ENCODE measurements at regions not wholly inside any gene's neighbourhood (a gene's known extent, or its start where the extent isn't known, plus 50 kb on each side); places are given as distances from the start of the nearest gene placed in this dataset.

DNA sequence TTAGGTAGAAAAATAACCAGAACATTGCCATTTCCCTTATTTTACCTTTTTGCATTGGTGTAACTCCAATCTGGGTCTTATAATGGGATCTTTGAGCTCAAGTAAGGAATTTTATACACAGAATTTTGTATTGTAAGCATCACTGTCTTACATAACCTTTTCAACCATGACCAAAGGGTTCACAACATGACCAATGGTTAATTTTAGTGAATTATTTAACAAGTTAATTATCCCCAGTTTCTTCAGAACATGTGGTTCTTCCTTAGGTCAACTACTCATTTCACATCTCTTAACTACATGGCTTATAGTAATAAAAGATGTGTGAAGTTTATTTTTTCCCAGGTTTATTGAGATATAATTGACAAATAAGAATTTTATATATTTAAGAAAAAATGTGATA lies 74.2 kb upstream of the RHOBTB1 start:
- no peak for FAIRE-seq
- DNase-seq (ENCODE audit: low read depth, low spot score), result no peak
- no peaks in the 10 kb centered on the region for H3K9me3 ChIP-seq (ENCODE audit: control insufficient read depth, low read depth, low read length)
- TF ChIP-seq, protein P1, sequence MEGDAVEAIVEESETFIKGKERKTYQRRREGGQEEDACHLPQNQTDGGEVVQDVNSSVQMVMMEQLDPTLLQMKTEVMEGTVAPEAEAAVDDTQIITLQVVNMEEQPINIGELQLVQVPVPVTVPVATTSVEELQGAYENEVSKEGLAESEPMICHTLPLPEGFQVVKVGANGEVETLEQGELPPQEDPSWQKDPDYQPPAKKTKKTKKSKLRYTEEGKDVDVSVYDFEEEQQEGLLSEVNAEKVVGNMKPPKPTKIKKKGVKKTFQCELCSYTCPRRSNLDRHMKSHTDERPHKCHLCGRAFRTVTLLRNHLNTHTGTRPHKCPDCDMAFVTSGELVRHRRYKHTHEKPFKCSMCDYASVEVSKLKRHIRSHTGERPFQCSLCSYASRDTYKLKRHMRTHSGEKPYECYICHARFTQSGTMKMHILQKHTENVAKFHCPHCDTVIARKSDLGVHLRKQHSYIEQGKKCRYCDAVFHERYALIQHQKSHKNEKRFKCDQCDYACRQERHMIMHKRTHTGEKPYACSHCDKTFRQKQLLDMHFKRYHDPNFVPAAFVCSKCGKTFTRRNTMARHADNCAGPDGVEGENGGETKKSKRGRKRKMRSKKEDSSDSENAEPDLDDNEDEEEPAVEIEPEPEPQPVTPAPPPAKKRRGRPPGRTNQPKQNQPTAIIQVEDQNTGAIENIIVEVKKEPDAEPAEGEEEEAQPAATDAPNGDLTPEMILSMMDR (optimal IDR thresholded peaks at IDR 0.05 in 1 of 3, IDR thresholded peaks at IDR 0.05 in 1 of 3, conservative IDR thresholded peaks at IDR 0.05 in 1 of 3; ENCODE audit: extremely low read depth in 1 of 3, insufficient read depth in 2 of 3, low read length in 3 of 3), result no peak
- TF ChIP-seq EZH2 (IDR thresholded peaks at IDR 0.05; ENCODE audit: low read length), result no peak
- no peaks in the 10 kb centered on the region for H3K27me3 ChIP-seq (ENCODE audit: control insufficient read depth, extremely low read depth, insufficient read depth, low read length)
- no peaks in the 10 kb centered on the region for H3K36me3 ChIP-seq (ENCODE audit: control insufficient read depth in 2 of 2, extremely low read depth in 1 of 2, insufficient read depth in 2 of 2, low read length in 2 of 2)
- H3K9ac ChIP-seq (ENCODE audit: control insufficient read depth, extremely low read depth, insufficient read depth, low read length), result no peak overlapping the region
- no peaks in the 10 kb centered on the region for H4K20me1 ChIP-seq (ENCODE audit: control insufficient read depth, extremely low read depth, insufficient read depth, low read length)
- no peak overlapping the region for H3K4me3 ChIP-seq (ENCODE audit: control insufficient read depth in 2 of 3, extremely low read depth in 1 of 3, insufficient read depth in 2 of 3, low read depth in 1 of 3, low read length in 3 of 3)
- no peak overlapping the region for H3K4me2 ChIP-seq (ENCODE audit: control insufficient read depth, extremely low read depth, insufficient read depth, low read depth, low read length)
- no peaks in the 10 kb centered on the region for H3K4me1 ChIP-seq (ENCODE audit: control insufficient read depth, extremely low read depth, insufficient read depth, low read length)
- dilution Hi-C loops (cut with MboI; ENCODE audit: extremely low pct_ligation_motif_present, low sequenced_read_pairs), result no loop called here
- no peaks in the 10 kb centered on the region for H3K79me2 ChIP-seq (ENCODE audit: control insufficient read depth, insufficient read depth, low read length)
- no peaks in the 10 kb centered on the region for H3K9me1 ChIP-seq (ENCODE audit: control insufficient read depth, extremely low read depth, insufficient read depth, low read length)
- H3K27ac ChIP-seq (ENCODE audit: control insufficient read depth, insufficient read depth, low read length), result no peak overlapping the region
- H2AFZ ChIP-seq (ENCODE audit: control insufficient read depth, low read length), result no peak overlapping the region

DNA sequence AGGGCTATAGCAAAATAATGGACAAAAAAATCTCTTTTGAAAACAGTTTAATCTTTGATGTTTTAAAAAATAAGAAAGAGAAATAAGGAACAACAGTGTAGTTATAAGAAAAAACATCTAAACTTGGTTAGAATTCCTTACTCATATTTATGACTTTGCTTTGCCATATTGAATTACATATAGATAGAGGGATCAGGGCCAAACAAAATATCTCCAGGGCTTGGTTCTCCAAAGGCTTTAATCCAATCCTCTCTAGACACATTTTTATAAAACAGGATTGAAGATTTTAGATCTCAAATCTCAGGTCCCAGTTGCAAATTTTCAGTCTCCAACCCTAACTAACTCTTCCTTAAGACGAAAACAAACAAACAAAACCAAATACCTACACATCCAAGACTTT lies 72.6 kb upstream of the RHOBTB1 start:
- Histone ChIP-seq H3K79me2 (ENCODE audit: control insufficient read depth, insufficient read depth, low read length) (no peaks in the 10 kb centered on the region), H3K4me2 (ENCODE audit: control insufficient read depth, extremely low read depth, insufficient read depth, low read depth, low read length) (no peak overlapping the region), H3K36me3 (ENCODE audit: control insufficient read depth in 2 of 2, extremely low read depth in 1 of 2, insufficient read depth in 2 of 2, low read length in 2 of 2) (no peaks in the 10 kb centered on the region), H3K9me3 (ENCODE audit: control insufficient read depth, low read depth, low read length) (no peaks in the 10 kb centered on the region), H3K9ac (ENCODE audit: control insufficient read depth, extremely low read depth, insufficient read depth, low read length) (no peak overlapping the region), H2AFZ (ENCODE audit: control insufficient read depth, low read length) (no peak overlapping the region), H3K9me1 (ENCODE audit: control insufficient read depth, extremely low read depth, insufficient read depth, low read length) (no peaks in the 10 kb centered on the region), H4K20me1 (ENCODE audit: control insufficient read depth, extremely low read depth, insufficient read depth, low read length) (no peaks in the 10 kb centered on the region), H3K27ac (ENCODE audit: control insufficient read depth, insufficient read depth, low read length) (no peak overlapping the region), H3K27me3 (ENCODE audit: control insufficient read depth, extremely low read depth, insufficient read depth, low read length) (no peaks in the 10 kb centered on the region), H3K4me3 (ENCODE audit: control insufficient read depth in 2 of 3, extremely low read depth in 1 of 3, insufficient read depth in 2 of 3, low read depth in 1 of 3, low read length in 3 of 3) (no peak overlapping the region), H3K4me1 (ENCODE audit: control insufficient read depth, extremely low read depth, insufficient read depth, low read length) (no peaks in the 10 kb centered on the region)
- DNase-seq (ENCODE audit: low read depth, low spot score) (no peak), FAIRE-seq (no peak)
- dilution Hi-C loops (cut with MboI; ENCODE audit: extremely low pct_ligation_motif_present, low sequenced_read_pairs), result no loop called here
- TF ChIP-seq EZH2 (IDR thresholded peaks at IDR 0.05; ENCODE audit: low read length), result no peak
- TF ChIP-seq, protein P1 (optimal IDR thresholded peaks at IDR 0.05 in 1 of 3, IDR thresholded peaks at IDR 0.05 in 1 of 3, conservative IDR thresholded peaks at IDR 0.05 in 1 of 3; ENCODE audit: extremely low read depth in 1 of 3, insufficient read depth in 2 of 3, low read length in 3 of 3), result no peak

All from keratinocyte (primary cell).